ENCODE measurements at regions not wholly inside any gene's neighbourhood (a gene's known extent, or its start where the extent isn't known, plus 50 kb on each side); places are given as distances from the start of the nearest gene placed in this dataset.

GRCh38 chr6:14379568-14379967 lies 262.0 kb downstream of the CD83 start:
- TF ChIP-seq EZH2 (IDR thresholded peaks at IDR 0.05; ENCODE audit: insufficient read depth, poor library complexity, severe bottlenecking) (no peak), EZH2phosphoT487 (IDR thresholded peaks at IDR 0.05; ENCODE audit: insufficient read depth, low read depth) (no peak)

Data from GM23248 (cell line).